Transverse colon (tissue), 3 donors: ENCODE measurements at regions not wholly inside any gene's neighbourhood (a gene's known extent, or its start where the extent isn't known, plus 50 kb on each side); places are given as distances from the start of the nearest gene placed in this dataset.

Experiments used
- CTCF ChIP-seq, 5 experiments: fragments of 200-600 bp in 3 of 5; fragments of 450-650 bp in 2 of 5; sonication (generic) in 3 of 5; IDR thresholded peaks; 1 replicate in 2 of 5; 2 replicates in 3 of 5; pipeline ENCODE4 v1.5.1; 2016 to 2017; ENCODE audit warnings: antibody characterized with exemption in 5 of 5, inconsistent platforms in 3 of 5, mild to moderate bottlenecking in 2 of 5, moderate library complexity in 1 of 5
- EP300 ChIP-seq: sonication (generic); formaldehyde crosslinking; IDR thresholded peaks from one replicate; pipeline ENCODE4 v1.6.1; 2017; ENCODE audit warnings: antibody characterized with exemption, low read depth

GRCh38 chr17:56740481-56740880, 93.2 kb downstream of the C17orf67 start:
- TF ChIP-seq CTCF (IDR thresholded peaks at IDR 0.05) (no peak), EP300 (no peak)
